ENCODE measurements at regions not wholly inside any gene's neighbourhood (a gene's known extent, or its start where the extent isn't known, plus 50 kb on each side); places are given as distances from the start of the nearest gene placed in this dataset.

DNA sequence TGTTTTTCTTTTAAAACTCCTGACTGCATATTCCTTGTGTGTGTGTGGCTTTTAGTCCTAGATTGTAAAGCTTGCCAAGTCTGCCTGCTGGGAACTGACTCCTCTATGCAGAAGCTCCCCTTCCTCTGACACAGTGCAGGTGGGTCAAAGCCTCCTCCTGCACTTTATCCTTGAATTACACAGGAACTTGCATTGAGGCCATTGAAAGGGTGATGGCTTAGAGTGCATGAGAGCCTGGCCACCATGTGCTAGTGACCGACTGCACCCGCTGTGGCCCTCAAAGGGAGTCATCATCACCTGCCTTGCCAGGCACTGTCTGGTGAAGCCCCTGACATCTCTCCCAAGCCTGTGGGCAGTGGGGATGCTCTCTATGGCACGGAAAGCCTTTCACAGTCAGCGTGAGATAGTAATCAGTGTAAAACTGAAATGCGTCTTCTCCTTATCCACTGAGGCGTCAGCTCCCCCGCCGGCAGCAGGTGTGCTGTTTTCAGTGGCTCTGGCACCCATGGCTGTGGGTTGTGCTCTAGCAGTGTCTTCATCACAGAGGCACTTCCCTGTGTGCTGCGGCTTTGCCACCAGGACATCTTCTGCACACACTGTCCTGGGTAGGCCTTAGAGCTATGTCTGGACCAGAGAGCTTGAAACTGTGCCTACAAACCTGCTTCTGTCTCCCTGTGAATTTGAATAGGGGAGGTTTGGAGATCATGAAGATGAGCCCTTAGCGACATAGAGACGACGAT is 87.9 kb downstream of the THBS2 start:
- TF ChIP-seq, protein P1, sequence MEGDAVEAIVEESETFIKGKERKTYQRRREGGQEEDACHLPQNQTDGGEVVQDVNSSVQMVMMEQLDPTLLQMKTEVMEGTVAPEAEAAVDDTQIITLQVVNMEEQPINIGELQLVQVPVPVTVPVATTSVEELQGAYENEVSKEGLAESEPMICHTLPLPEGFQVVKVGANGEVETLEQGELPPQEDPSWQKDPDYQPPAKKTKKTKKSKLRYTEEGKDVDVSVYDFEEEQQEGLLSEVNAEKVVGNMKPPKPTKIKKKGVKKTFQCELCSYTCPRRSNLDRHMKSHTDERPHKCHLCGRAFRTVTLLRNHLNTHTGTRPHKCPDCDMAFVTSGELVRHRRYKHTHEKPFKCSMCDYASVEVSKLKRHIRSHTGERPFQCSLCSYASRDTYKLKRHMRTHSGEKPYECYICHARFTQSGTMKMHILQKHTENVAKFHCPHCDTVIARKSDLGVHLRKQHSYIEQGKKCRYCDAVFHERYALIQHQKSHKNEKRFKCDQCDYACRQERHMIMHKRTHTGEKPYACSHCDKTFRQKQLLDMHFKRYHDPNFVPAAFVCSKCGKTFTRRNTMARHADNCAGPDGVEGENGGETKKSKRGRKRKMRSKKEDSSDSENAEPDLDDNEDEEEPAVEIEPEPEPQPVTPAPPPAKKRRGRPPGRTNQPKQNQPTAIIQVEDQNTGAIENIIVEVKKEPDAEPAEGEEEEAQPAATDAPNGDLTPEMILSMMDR (IDR thresholded peaks at IDR 0.05): no peak
- H3K4me3 ChIP-seq: no peak overlapping the region
- no peaks in the 10 kb centered on the region for H3K36me3 ChIP-seq
- H3K4me1 ChIP-seq: peaks cover 17 to 59% of the 10 kb centered on the region in 2 donors
- peak overlapping the region; percentile 87 to 95 for H3K27ac ChIP-seq
- no peaks in the 10 kb centered on the region for H3K27me3 ChIP-seq
- no peaks in the 10 kb centered on the region for H3K9me3 ChIP-seq
- DNase-seq (ENCODE audit: low spot score in 2 of 2): peak in 1 of 2 donors; percentile 59
- intact Hi-C loops (cut with DNase I): loop anchor here (5.0 to 10.0 kb wide), 2 partner anchors 208 to 1621 kb away; no protein-coding TSS in a partner anchor

DNA sequence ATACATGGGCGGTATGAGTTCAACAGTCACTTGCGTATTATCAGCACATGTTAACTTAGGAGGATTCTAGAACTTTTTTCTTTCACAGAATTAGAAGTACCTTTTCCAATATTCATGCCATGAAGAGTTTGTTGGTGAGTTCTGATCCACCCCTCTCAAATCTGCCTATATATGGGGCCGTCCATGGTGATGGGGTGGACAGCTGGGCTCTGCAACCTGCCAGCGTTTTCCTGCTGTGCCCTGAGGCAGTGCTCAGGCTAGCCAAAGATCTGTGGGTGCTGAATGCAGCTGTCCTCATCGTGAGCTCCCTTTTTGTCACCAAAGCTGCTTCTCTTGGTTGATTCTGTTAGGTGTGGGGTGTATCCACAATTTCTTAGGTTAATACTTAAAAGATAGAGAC is 88.7 kb downstream of the THBS2 start:
- intact Hi-C loops (cut with DNase I): loop anchor here (5.0 to 10.0 kb wide), 2 partner anchors 208 to 1620 kb away; no protein-coding TSS in a partner anchor
- Histone ChIP-seq H3K4me3 (no peak overlapping the region), H3K9me3 (no peaks in the 10 kb centered on the region), H3K27me3 (no peaks in the 10 kb centered on the region), H3K27ac (peak overlapping the region; percentile 87 to 95), H3K4me1 (peaks cover 17 to 52% of the 10 kb centered on the region in 2 donors), H3K36me3 (no peaks in the 10 kb centered on the region)
- no peak for DNase-seq (ENCODE audit: low spot score in 2 of 2)
- TF ChIP-seq, protein P1 (IDR thresholded peaks at IDR 0.05): no peak

DNA sequence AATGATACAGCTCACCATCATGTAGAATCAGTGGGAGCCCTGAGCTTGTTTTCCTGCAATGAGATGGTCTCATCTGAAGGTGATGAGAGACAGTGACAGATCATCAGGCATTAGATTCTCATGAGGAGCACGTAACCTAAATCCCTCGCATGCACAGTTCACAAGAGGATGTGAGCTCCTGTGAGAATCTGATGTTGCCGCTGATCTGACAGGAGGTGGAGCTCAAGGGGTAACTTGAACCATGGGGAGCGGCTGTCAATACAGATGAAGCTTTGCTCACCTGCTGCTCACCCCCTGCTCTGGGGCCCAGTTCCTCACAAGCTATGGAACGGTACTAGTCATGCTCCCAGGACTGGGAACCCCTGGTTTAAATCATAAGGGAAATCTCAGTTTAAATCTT is 89.2 kb downstream of the THBS2 start:
- Histone ChIP-seq H3K27ac (peak overlapping the region; percentile 84 to 87), H3K4me1 (peaks cover 13 to 46% of the 10 kb centered on the region in 2 donors), H3K27me3 (no peaks in the 10 kb centered on the region), H3K9me3 (no peaks in the 10 kb centered on the region), H3K36me3 (no peaks in the 10 kb centered on the region), H3K4me3 (no peak overlapping the region)
- TF ChIP-seq, protein P1 (IDR thresholded peaks at IDR 0.05): no peak
- DNase-seq (ENCODE audit: low spot score in 2 of 2): no peak
- intact Hi-C loops (cut with DNase I): loop anchor here (10.0 kb wide), 1 partner anchor 1620 kb away; no protein-coding TSS in a partner anchor

DNA sequence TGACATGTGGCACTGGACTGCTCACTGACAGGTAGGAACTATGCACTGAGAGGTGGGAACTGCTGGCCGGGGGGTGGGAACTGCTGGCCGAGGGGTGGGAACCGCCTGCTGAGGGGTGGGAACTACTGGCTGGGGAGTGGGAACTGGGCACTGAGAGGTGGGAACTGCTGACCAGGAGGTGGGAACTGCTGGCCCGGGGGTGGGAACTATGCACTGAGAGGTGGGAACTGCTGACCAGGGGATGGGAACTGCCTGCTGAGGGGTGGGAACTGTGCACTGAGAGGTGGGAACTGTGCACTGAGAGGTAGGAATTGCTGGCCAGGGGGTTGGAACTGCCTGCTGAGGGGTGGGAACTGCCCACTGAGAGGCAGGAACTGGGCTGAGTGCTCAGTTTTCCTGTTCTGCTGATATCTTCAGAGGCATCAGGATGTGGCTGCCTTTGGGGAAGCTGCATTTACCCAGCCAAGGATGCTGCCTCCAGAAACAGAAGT is 90.2 kb downstream of the THBS2 start:
- intact Hi-C loops (cut with DNase I): loop anchor here (1.0 to 10.0 kb wide), 3 partner anchors 93 to 1619 kb away; no protein-coding TSS in a partner anchor
- no peaks in the 10 kb centered on the region for H3K27me3 ChIP-seq
- no peaks in the 10 kb centered on the region for H3K36me3 ChIP-seq
- H3K4me1 ChIP-seq: peaks cover 13 to 42% of the 10 kb centered on the region in 2 donors
- no peak for DNase-seq (ENCODE audit: low spot score in 2 of 2)
- no peaks in the 10 kb centered on the region for H3K9me3 ChIP-seq
- peak overlapping the region; percentile 1 to 4 for H3K4me3 ChIP-seq
- TF ChIP-seq, protein P1 (IDR thresholded peaks at IDR 0.05): no peak
- peak overlapping the region; percentile 84 to 87 for H3K27ac ChIP-seq

DNA sequence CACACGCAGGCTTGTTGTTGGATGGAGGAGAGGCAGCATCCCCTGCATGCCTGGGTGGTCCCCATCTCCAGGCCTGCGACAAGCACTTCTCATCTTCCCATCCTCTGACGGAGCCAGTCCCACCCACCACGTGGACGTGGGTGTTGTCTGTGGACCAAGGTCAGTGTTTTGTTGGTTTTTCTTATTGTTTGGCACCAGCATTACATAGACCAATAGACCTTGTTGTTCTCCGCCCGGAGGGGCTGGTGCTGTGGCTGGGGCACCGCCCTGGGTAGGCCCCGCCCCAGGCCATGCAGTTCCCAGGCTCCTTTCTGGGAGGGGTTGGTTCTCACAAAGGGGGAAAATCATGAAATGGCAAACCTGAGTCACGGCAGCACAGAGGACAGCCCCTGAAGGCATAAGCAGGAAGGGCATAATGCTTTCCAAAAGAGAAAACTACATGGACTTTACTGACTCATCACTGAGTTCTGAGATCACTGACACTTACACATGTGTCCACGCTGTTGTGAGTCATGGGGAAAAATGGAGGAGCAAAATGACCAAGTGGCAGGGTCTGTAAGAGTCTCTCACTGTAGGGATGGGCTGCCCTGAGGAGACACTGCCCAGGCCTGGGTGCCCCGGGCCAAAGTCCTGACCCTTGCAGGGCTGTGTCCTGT is 90.8 kb downstream of the THBS2 start:
- Histone ChIP-seq H3K9me3 (no peaks in the 10 kb centered on the region), H3K27ac (peak overlapping the region; percentile 84 to 87), H3K4me1 (peaks cover 15 to 47% of the 10 kb centered on the region in 2 donors), H3K27me3 (no peaks in the 10 kb centered on the region), H3K4me3 (peak overlapping the region in 1 of 2 donors; percentile 4), H3K36me3 (no peaks in the 10 kb centered on the region)
- intact Hi-C loops (cut with DNase I): loop anchor here (1.0 to 10.0 kb wide), 3 partner anchors 92 to 1618 kb away; no protein-coding TSS in a partner anchor
- peak; percentile 65 to 94 for DNase-seq (ENCODE audit: low spot score in 2 of 2)
- TF ChIP-seq, protein P1 (IDR thresholded peaks at IDR 0.05): no peak

All from ascending aorta (tissue), 2 donors.